ENCODE measurements at regions not wholly inside any gene's neighbourhood (a gene's known extent, or its start where the extent isn't known, plus 50 kb on each side); places are given as distances from the start of the nearest gene placed in this dataset.

DNA sequence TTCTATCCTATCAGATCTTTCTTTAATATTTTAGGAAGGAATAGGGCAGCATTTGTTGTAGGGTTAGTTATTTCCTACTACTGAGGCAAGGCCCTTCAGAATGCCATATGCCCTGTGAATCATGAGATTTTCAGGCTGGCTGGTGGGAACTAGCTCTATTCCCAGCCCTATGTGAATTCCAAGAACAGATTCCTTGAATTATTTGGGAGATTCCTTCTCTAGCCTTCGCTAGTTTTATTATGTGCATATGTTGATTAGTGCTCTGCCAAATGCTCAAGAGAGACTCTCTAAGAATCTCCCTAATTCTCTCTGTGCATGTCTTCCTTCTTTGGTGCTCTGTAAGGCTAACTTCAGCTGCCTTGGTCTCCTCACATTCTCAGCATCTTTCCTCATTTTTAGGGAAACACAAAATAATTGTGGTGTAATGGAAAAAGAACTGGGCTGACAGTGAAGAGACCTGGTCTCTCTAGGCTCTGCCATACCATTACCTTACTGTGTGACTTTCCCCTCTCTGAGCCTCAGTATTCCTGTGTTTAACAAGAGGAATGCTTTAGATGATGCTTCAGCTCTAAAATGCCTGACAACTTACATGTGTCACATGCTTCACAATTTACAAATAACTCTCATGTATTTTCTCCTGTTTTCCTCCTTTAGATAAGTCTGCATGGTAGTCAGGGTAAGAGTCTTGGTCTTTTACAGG is 79.7 kb downstream of the VMA21 start:
- peaks cover 33% of the 10 kb centered on the region for H3K27me3 Mint-ChIP-seq
- H3K27ac Mint-ChIP-seq, result no peak overlapping the region
- no peaks in the 10 kb centered on the region for H3K4me1 Mint-ChIP-seq (ENCODE audit: low read depth)
- no peak overlapping the region for H3K4me3 Mint-ChIP-seq
- H3K36me3 Mint-ChIP-seq (ENCODE audit: low read depth), result no peaks in the 10 kb centered on the region
- no peak for DNase-seq
- H3K9me3 Mint-ChIP-seq, result no peaks in the 10 kb centered on the region

DNA sequence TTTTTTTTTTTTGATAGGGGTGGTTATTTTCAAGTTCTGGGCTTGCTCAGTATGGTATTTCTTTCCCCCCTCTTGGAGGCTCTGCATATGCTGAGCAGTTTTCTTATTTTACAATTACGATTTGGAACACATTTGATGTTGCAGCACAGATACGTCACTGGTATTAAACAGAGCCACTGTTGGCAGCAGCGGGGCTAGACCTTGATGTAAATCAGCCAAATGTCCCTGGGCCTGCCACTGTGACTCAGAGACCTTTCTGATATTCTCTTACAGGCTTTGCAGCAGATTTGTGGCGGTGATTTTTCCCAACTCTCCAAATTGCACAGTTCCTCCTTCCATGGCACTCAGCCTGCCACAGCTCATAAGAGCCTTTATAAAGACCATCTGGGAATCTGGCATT is 81.1 kb downstream of the VMA21 start:
- H3K27ac Mint-ChIP-seq, result no peak overlapping the region

DNA sequence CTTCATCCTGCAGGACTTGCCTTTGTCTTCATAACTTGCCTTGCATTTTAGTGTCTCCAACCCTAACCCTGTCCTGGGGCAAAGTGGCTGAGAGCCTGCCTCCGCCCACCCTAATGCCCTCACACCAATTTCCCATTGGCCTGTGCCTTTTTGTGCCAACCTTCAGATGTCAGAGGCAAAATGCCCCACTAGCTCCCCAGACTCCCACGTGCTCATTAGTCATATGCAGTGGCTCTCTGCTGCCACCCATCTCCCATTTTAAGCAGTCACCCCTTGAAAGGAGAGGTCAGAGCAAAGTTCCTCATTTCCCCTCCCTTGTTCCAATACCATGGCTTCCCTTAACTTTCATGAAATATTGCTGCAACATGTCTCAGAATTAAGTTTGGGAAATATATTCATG is 74.8 kb upstream of the PASD1 start:
- peaks cover 3% of the 10 kb centered on the region for H3K27me3 Mint-ChIP-seq
- H3K27ac Mint-ChIP-seq, result no peak overlapping the region
- H3K9me3 Mint-ChIP-seq, result no peaks in the 10 kb centered on the region
- peaks cover 3% of the 10 kb centered on the region for H3K4me1 Mint-ChIP-seq (ENCODE audit: low read depth)
- H3K4me3 Mint-ChIP-seq, result no peak overlapping the region
- no peaks in the 10 kb centered on the region for H3K36me3 Mint-ChIP-seq (ENCODE audit: low read depth)
- DNase-seq, result no peak

More for the DNA sequence above, 81.1 kb downstream of the VMA21 start:
- Mint-ChIP-seq H3K4me1 (ENCODE audit: low read depth) (no peaks in the 10 kb centered on the region), H3K27me3 (peaks cover 27% of the 10 kb centered on the region), H3K4me3 (no peak overlapping the region), H3K9me3 (no peaks in the 10 kb centered on the region), H3K36me3 (ENCODE audit: low read depth) (no peaks in the 10 kb centered on the region)
- DNase-seq, result no peak

DNA sequence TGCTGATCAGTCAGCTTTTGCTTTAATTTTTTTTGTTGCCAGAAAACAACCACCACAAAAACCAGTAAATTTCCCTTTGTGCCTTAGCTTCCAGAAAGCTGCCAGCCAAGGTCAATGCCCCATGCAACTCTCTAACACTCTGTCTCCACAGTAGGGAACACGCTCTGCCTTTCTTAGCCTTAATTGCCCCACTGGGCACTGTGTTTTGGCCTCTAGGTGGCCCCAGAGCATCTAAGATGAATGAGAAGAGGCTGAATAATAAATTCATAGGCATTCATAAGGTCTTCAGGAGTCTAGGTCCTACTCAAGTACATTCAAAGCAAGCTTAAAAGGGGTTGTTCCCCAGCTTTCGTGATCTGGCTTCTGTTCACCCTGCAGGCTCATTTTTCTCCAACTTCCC is 57.7 kb upstream of the PASD1 start:
- Mint-ChIP-seq H3K27me3 (peaks cover 56% of the 10 kb centered on the region), H3K36me3 (ENCODE audit: low read depth) (no peaks in the 10 kb centered on the region), H3K27ac (no peak overlapping the region), H3K4me3 (no peak overlapping the region), H3K9me3 (no peaks in the 10 kb centered on the region), H3K4me1 (ENCODE audit: low read depth) (no peaks in the 10 kb centered on the region)
- no peak for DNase-seq

DNA sequence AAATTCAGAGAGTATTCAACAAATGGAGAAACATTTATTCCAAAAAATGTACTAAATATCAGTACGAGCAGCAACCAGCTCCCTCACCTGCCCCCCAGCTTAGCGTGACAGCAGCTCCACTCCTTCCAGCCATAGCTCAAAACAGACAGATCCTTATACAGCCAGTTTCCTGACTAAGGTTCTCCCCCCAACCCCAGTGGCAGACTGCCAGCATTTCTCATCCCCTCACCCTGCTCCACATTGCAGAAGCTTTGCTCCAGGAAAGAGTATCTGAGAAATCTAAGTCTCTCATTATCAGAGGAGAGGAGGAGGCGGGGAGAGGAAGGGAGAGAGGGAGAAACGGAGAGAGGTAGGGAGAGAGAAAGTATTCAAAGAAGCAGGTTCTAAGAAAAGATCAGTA is 53.3 kb upstream of the PASD1 start:
- no peak for DNase-seq
- H3K27me3 Mint-ChIP-seq, result peaks cover 57% of the 10 kb centered on the region
- H3K27ac Mint-ChIP-seq, result no peak overlapping the region
- no peak overlapping the region for H3K4me3 Mint-ChIP-seq
- H3K9me3 Mint-ChIP-seq, result no peaks in the 10 kb centered on the region
- H3K36me3 Mint-ChIP-seq (ENCODE audit: low read depth), result no peaks in the 10 kb centered on the region
- no peaks in the 10 kb centered on the region for H3K4me1 Mint-ChIP-seq (ENCODE audit: low read depth)

DNA sequence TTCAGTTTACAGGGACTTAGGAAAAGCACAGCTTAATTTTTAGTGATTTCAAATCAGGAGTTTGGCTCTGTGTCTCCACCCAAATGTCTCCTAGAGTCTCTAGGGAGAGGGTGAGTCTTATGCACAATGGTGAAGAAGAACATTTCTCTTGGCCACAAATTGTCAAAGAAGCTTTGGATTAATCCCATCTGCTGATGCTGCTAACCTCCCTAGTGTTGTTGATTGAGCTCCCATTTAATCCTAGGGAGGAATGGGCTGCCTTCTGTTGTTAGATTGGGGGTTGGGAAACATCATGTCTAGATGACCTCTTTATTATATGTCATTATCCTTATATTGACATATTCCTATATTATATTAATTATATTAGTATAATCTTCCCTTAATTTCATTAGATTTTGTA is 50.0 kb upstream of the PASD1 start:
- Mint-ChIP-seq H3K9me3 (no peaks in the 10 kb centered on the region), H3K27ac (no peak overlapping the region), H3K27me3 (peaks cover 53% of the 10 kb centered on the region), H3K4me3 (no peak overlapping the region), H3K36me3 (ENCODE audit: low read depth) (no peaks in the 10 kb centered on the region), H3K4me1 (ENCODE audit: low read depth) (no peaks in the 10 kb centered on the region)
- DNase-seq, result no peak
